A549 (cell line): ENCODE measurements at regions not wholly inside any gene's neighbourhood (a gene's known extent, or its start where the extent isn't known, plus 50 kb on each side); places are given as distances from the start of the nearest gene placed in this dataset.

Source experiments
- BHLHE40 ChIP-seq: IDR thresholded peaks from 2 replicates; pipeline ENCODE4 v1.6.1; 2012; ENCODE audit warnings: low read depth, low read length, inconsistent platforms
- CBX8 ChIP-seq: fragments of 200-600 bp; sonication (generic); IDR thresholded peaks from 2 replicates; pipeline ENCODE4 v1.6.1; 2016
- CTCF ChIP-seq: fragments of >200 bp; sonication (Bioruptor Twin); formaldehyde crosslinking; IDR thresholded peaks from 3 replicates; pipeline ENCODE4 v1.5.1; 2016
- E2F6 ChIP-seq: IDR thresholded peaks from 2 replicates; pipeline ENCODE4 v1.6.1; 2012; ENCODE audit warnings: low read depth, borderline replicate concordance
- EP300 ChIP-seq, 2 experiments: fragments of >200 bp; sonication (Bioruptor Twin); formaldehyde crosslinking; IDR thresholded peaks; 2 replicates in 1 of 2; 3 replicates in 1 of 2; pipeline ENCODE4 v1.6.1; 2016 to 2017
- JUN ChIP-seq, 2 experiments: fragments of >200 bp; sonication (Bioruptor Twin); formaldehyde crosslinking; IDR thresholded peaks; 2 replicates in 1 of 2; 3 replicates in 1 of 2; pipeline ENCODE4 v1.6.1; 2016 to 2017
- JUNB ChIP-seq: fragments of >200 bp; sonication (Bioruptor Twin); formaldehyde crosslinking; IDR thresholded peaks from 2 replicates; pipeline ENCODE4 v1.6.1; 2016
- MAX ChIP-seq: IDR thresholded peaks from 2 replicates; pipeline ENCODE4 v1.6.1; 2012
- NR3C1 ChIP-seq: fragments of >200 bp; sonication (Bioruptor Twin); formaldehyde crosslinking; IDR thresholded peaks from 3 replicates; pipeline ENCODE4 v1.6.1; 2017
- PHF8 ChIP-seq: fragments of 200-600 bp; sonication (generic); IDR thresholded peaks from 2 replicates; pipeline ENCODE4 v1.6.1; 2016; ENCODE audit warnings: low read depth, mild to moderate bottlenecking, antibody characterized with exemption, moderate library complexity, borderline replicate concordance
- POLR2A ChIP-seq: IDR thresholded peaks from 2 replicates; pipeline ENCODE4 v1.6.1; 2012; ENCODE audit warnings: mild to moderate bottlenecking, low read length
- RCOR1 ChIP-seq: fragments of 150-350 bp; IDR thresholded peaks from 2 replicates; pipeline ENCODE4 v1.6.1; 2014; ENCODE audit warnings: antibody characterized with exemption, low read length, low read depth
- RFX5 ChIP-seq: fragments of 450-650 bp; IDR thresholded peaks from 2 replicates; pipeline ENCODE4 v1.7.1; 2014; ENCODE audit warnings: antibody characterized with exemption, mild to moderate bottlenecking, moderate library complexity
- ZFP36 ChIP-seq: fragments of 450-650 bp; IDR thresholded peaks from 2 replicates; pipeline ENCODE4 v1.6.1; 2014; ENCODE audit warnings: borderline replicate concordance; ENCODE audit not compliant: partially characterized antibody

GRCh38 chr11:69240332-69241074 is 53.5 kb upstream of the MYEOV start:
- TF ChIP-seq NR3C1 (no peak), RCOR1 (no peak), CTCF (peak; percentile 41; the same call in 1 of the 3 replicates), MAX (no peak), JUNB (no peak), POLR2A (no peak), BHLHE40 (no peak), ZFP36 (no peak), JUN (IDR thresholded peaks at IDR 0.05) (no peak), EP300 (IDR thresholded peaks at IDR 0.05) (no peak), E2F6 (no peak), CBX8 (no peak), RFX5 (no peak), PHF8 (no peak)
